ENCODE measurements at regions not wholly inside any gene's neighbourhood (a gene's known extent, or its start where the extent isn't known, plus 50 kb on each side); places are given as distances from the start of the nearest gene placed in this dataset.
"Not testable (repeated sequence)": the region's sequence is repeated elsewhere in the genome, so short reads cannot be mapped to it uniquely, and the experiment has no call there.

DNA sequence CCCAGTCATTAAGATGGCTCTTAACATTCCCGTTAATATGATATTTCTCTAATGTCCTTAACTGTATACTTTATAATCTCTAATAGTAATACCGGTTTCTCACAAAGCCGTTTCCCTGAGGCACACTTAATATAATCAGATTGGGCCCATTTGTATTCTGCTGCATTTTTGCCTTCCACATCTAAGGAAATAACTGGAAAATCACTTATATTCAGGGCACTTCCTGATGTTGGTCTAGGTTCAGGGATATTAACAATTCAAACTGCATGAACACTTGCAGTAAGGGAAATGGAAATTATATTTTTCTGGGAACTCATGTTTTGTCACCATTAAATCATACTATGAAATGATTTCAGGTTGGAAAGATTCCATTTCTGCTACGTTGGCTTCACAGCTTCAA, 119.8 kb downstream of the TPR start:
- in situ Hi-C loops (cut with HindIII; ENCODE audit: low sequenced_read_pairs) = no loop called here

DNA sequence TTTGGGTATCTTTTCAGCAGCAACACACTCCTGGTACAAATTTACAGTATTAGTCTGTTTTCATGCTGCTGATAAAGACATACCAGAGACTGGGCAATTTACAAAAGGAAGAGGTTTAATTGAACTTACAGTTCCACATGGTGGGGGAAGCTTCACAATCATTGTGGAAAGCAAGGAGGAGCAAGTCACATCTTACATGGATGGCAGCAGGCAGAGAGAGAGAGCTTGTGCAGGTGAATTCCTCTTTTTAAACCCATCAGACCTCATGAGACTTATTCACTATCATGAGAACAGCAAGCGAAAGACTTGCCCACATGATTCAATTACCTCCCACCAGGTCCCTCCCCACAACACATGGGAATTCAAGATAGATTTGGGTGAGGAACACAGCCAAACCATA, 124.5 kb downstream of the TPR start:
- in situ Hi-C loops (cut with HindIII; ENCODE audit: low sequenced_read_pairs) = loop anchor here (5.0 kb wide), 1 partner anchor 37 kb away; no protein-coding TSS in a partner anchor

DNA sequence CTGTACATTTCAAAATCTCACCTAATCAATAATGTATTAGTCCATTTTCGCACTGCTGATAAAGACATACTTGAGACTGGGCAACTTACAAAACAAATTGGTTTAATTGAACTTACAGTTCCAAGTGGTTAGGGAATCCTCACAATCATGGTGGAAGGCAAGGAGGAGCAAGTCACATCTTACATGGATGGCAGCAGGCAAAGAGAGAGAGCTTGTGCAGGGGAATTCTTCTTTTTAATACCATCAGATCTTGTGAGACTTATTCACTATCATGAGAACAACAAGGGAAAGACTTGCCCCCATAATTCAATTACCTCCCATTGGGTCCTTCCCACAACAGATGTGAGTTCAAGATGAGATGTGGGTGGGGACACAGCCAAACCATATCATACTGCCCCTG, 126.4 kb downstream of the TPR start:
- in situ Hi-C loops (cut with HindIII; ENCODE audit: low sequenced_read_pairs) = not testable (repeated sequence)

DNA sequence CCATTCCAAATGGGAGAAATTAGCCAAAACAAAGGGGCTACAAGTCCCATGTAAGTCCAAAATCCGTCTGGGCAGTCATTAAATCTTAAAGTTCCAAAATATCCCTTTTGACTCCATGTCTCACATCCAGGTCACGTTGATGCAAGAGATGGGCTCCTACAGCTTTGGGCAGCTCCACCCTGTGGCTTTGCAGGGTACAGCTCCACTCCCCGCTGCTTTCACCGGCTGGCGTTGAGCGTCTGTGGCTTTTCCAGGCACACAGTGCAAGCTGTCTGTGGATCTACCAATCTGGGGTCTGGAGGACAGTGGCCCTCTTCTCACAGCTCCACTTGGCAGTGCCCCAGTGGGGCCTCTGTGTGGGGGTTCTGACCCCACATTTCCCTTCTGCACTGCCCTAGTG, 130.2 kb downstream of the TPR start:
- in situ Hi-C loops (cut with HindIII; ENCODE audit: low sequenced_read_pairs) = no loop called here

Measured in endothelial cell of hepatic sinusoid (primary cell).